Kidney (tissue), 13 donors: ENCODE measurements at regions not wholly inside any gene's neighbourhood (a gene's known extent, or its start where the extent isn't known, plus 50 kb on each side); places are given as distances from the start of the nearest gene placed in this dataset.

Source experiments
- DNase-seq, 5 donors: peaks; one replicate each; pipeline ENCODE4 v3.0.0-alpha.2; 2013 to 2020
- FAIRE-seq: peaks from 2 replicates; lab custom pipeline; 2012; peaks lifted over from hg19 to GRCh38; lab: Jason Lieb, UNC
- H3K27ac ChIP-seq, 2 donors: one replicate each; pipeline ENCODE4 v1.7.0; 2013; ENCODE audit warnings: low read depth in 2 of 2, low read length in 2 of 2, inconsistent platforms in 1 of 2
- H3K27me3 ChIP-seq: one replicate; pipeline ENCODE4 v1.7.1; 2013; ENCODE audit warnings: low read length, inconsistent platforms; ENCODE audit not compliant: control insufficient read depth, insufficient read depth
- H3K36me3 ChIP-seq, 3 donors: one replicate each; pipeline versions ENCODE4 v1.7.0 to v1.7.1; 2013; ENCODE audit warnings: low read length in 3 of 3, control low read depth in 1 of 3, inconsistent platforms in 1 of 3; ENCODE audit not compliant: insufficient read depth in 3 of 3, control insufficient read depth in 2 of 3
- H3K4me1 ChIP-seq, 3 donors: one replicate each; pipeline versions ENCODE4 v1.7.0 to v1.7.1; 2013; ENCODE audit warnings: low read length in 3 of 3, inconsistent platforms in 1 of 3, low read depth in 1 of 3; ENCODE audit not compliant: control insufficient read depth in 2 of 3, insufficient read depth in 2 of 3
- H3K4me3 ChIP-seq, 3 donors: one replicate each; pipeline versions ENCODE4 v1.7.0 to v1.8.1; 2013; ENCODE audit warnings: low read length in 3 of 3, control low read depth in 1 of 3, inconsistent platforms in 1 of 3
- H3K9ac ChIP-seq, 3 donors: one replicate each; pipeline versions ENCODE4 v1.7.0 to v1.7.1; 2013; ENCODE audit warnings: low read length in 3 of 3, control low read depth in 1 of 3, inconsistent platforms in 1 of 3
- H3K9me3 ChIP-seq, 3 donors: one replicate each; pipeline versions ENCODE4 v1.7.0 to v1.7.1; 2013; ENCODE audit warnings: low read length in 3 of 3, control low read depth in 1 of 3, inconsistent platforms in 1 of 3; ENCODE audit not compliant: control insufficient read depth in 2 of 3, insufficient read depth in 1 of 3
- intact Hi-C: fragments of 100-400 bp; cut with DNase I; formaldehyde crosslinking; loops from one replicate; pipeline ENCODE4 v1.11.1; 2022
- TF ChIP-seq, protein P1 (sequence below): IDR thresholded peaks from 3 replicates; pipeline ENCODE4 v1.5.1; 2012; ENCODE audit warnings: mild to moderate bottlenecking, moderate library complexity, borderline replicate concordance; ENCODE audit not compliant: insufficient read depth; ENCODE audit errors: extremely low read depth
- donor health status: control.
- donor health status: control.
- donor health status: control.
- donor health status: control.
- donor health status: control.
- donor health status: DM: yes; HTN: yes; CAD: no.
- donor health status: Normal renal cell carcinoma (clear cell type).

DNA sequence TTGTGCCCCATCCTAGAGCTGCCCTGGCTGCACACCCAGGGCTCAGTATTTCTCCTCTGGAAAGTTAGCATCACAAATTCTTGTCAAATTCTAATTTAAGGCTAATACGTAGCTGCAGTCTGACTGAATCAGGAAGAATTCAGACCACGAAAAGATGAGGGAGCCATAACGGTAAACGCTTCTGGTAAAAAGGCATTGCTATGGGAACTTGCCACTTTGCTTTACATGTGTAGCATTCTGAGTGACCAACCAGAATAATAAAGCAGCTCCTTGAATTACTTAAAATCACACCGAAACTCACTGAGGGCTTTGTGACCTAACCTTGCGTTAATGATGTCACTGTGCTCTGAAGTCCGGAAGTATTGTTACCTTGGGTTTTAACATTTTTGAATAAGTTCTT, 286.6 kb upstream of the TMTC4 start:
- no peak overlapping the region for H3K9ac ChIP-seq
- H3K4me1 ChIP-seq: no peaks in the 10 kb centered on the region
- no peaks in the 10 kb centered on the region for H3K9me3 ChIP-seq
- no peak overlapping the region for H3K27ac ChIP-seq
- no peak overlapping the region for H3K4me3 ChIP-seq
- TF ChIP-seq, protein P1, sequence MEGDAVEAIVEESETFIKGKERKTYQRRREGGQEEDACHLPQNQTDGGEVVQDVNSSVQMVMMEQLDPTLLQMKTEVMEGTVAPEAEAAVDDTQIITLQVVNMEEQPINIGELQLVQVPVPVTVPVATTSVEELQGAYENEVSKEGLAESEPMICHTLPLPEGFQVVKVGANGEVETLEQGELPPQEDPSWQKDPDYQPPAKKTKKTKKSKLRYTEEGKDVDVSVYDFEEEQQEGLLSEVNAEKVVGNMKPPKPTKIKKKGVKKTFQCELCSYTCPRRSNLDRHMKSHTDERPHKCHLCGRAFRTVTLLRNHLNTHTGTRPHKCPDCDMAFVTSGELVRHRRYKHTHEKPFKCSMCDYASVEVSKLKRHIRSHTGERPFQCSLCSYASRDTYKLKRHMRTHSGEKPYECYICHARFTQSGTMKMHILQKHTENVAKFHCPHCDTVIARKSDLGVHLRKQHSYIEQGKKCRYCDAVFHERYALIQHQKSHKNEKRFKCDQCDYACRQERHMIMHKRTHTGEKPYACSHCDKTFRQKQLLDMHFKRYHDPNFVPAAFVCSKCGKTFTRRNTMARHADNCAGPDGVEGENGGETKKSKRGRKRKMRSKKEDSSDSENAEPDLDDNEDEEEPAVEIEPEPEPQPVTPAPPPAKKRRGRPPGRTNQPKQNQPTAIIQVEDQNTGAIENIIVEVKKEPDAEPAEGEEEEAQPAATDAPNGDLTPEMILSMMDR: no peak
- no peaks in the 10 kb centered on the region for H3K36me3 ChIP-seq
- intact Hi-C loops: no loop called here
- FAIRE-seq (no peak), DNase-seq (no peak)
- H3K27me3 ChIP-seq: no peaks in the 10 kb centered on the region

DNA sequence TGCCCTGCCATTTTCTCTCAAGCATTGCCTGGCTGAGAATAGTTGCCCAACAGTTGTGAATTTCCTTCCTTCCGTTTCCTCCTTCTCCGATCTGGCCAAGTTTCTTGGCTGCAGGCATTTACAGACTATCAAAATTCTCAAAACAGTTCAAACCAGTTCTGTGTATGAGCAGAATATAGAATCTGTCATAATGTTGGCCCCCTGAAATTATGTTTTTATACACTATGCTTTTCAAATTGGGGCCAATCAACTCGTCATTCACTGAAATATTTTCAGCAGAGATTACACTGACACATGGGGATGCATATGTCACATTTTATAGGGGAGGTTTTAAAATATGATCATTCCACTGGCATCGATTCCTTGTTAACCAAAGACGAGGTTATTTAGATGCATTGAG, 284.2 kb upstream of the TMTC4 start:
- intact Hi-C loops: no loop called here
- no peaks in the 10 kb centered on the region for H3K4me1 ChIP-seq
- DNase-seq (no peak), FAIRE-seq (no peak)
- H3K9me3 ChIP-seq: no peaks in the 10 kb centered on the region
- no peaks in the 10 kb centered on the region for H3K27me3 ChIP-seq
- H3K4me3 ChIP-seq: no peak overlapping the region
- H3K27ac ChIP-seq: no peak overlapping the region
- TF ChIP-seq, protein P1: no peak
- H3K9ac ChIP-seq: no peak overlapping the region
- H3K36me3 ChIP-seq: no peaks in the 10 kb centered on the region

DNA sequence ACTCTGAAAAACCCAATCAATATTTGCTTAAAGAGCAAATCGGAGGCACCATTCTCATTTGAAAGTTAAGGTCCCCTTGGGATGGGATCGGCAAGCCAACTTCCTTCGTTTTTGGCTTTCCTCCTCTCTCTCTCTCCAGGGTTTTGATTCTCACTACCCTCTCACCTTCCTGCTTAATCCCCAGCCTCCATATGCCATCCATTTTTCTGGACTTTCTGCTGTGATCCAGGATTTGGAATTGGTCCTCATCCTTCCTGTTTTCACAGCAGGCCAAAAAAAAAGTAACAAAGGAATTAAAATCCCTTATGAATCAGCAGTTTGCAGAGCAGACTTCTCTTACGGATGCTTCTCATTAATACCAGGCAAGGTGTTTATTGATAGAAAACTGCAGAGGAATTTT, 283.1 kb upstream of the TMTC4 start:
- DNase-seq (no peak), FAIRE-seq (no peak)
- no peak overlapping the region for H3K9ac ChIP-seq
- no peaks in the 10 kb centered on the region for H3K27me3 ChIP-seq
- H3K27ac ChIP-seq: no peak overlapping the region
- H3K36me3 ChIP-seq: no peaks in the 10 kb centered on the region
- H3K4me3 ChIP-seq: no peak overlapping the region
- TF ChIP-seq, protein P1: no peak
- no peaks in the 10 kb centered on the region for H3K9me3 ChIP-seq
- intact Hi-C loops: no loop called here
- H3K4me1 ChIP-seq: no peaks in the 10 kb centered on the region
